Ascending aorta (tissue), 2 donors: ENCODE measurements at regions not wholly inside any gene's neighbourhood (a gene's known extent, or its start where the extent isn't known, plus 50 kb on each side); places are given as distances from the start of the nearest gene placed in this dataset.
"Not testable (repeated sequence)": the region's sequence is repeated elsewhere in the genome, so short reads cannot be mapped to it uniquely, and the experiment has no call there.

Experiments
- DNase-seq, 2 donors: peaks; one replicate each; pipeline ENCODE4 v3.0.0-alpha.2; 2019; ENCODE audit warnings: low spot score in 2 of 2
- H3K27ac ChIP-seq, 2 donors: fragments of 200-600 bp; sonication (generic); one replicate each; pipeline ENCODE4 v1.5.1; 2016 to 2017; ENCODE audit warnings: mild to moderate bottlenecking in 1 of 2
- H3K27me3 ChIP-seq: fragments of 200-600 bp; sonication (generic); one replicate; pipeline ENCODE4 v1.5.1; 2017
- H3K36me3 ChIP-seq, 2 donors: fragments of 200-600 bp; sonication (generic); one replicate each; pipeline ENCODE4 v1.5.1; 2016
- H3K4me1 ChIP-seq, 2 donors: fragments of 200-600 bp; sonication (generic); one replicate each; pipeline ENCODE4 v1.5.1; 2016 to 2017; ENCODE audit warnings: mild to moderate bottlenecking in 1 of 2
- H3K4me3 ChIP-seq, 2 donors: fragments of 200-600 bp; sonication (generic); one replicate each; pipeline ENCODE4 v1.5.1; 2016 to 2017; ENCODE audit warnings: mild to moderate bottlenecking in 1 of 2
- H3K9me3 ChIP-seq, 2 donors: fragments of 200-600 bp; sonication (generic); one replicate each; pipeline ENCODE4 v1.5.1; 2016
- CTCF ChIP-seq, 3 experiments: fragments of 200-600 bp in 2 of 3; fragments of 450-650 bp in 1 of 3; sonication (generic) in 2 of 3; IDR thresholded peaks; one replicate each; pipeline ENCODE4 v1.5.1; 2016 to 2019; ENCODE audit warnings: antibody characterized with exemption in 3 of 3, mild to moderate bottlenecking in 1 of 3, moderate library complexity in 1 of 3
- intact Hi-C: fragments of 100-400 bp; cut with DNase I; formaldehyde crosslinking; loops from one replicate; pipeline ENCODE4 v1.15.1; 2023

GRCh38 chr13:65275838-65276630, 1954.1 kb downstream of the PCDH9 start:
- DNase-seq, result no peak
- TF ChIP-seq CTCF (IDR thresholded peaks at IDR 0.05), result no peak
- Histone ChIP-seq H3K9me3 (peaks cover 0 to 13% of the 10 kb centered on the region in 2 donors), H3K4me1 (no peaks in the 10 kb centered on the region), H3K36me3 (no peaks in the 10 kb centered on the region), H3K27ac (no peak overlapping the region), H3K4me3 (no peak overlapping the region), H3K27me3 (no peaks in the 10 kb centered on the region)
- intact Hi-C loops, result no loop called here

GRCh38 chr13:65275108-65275507, 1955.0 kb downstream of the PCDH9 start:
- Histone ChIP-seq H3K4me1 (no peaks in the 10 kb centered on the region), H3K27me3 (no peaks in the 10 kb centered on the region), H3K4me3 (no peak overlapping the region), H3K9me3 (peaks cover 0 to 13% of the 10 kb centered on the region in 2 donors), H3K36me3 (no peaks in the 10 kb centered on the region), H3K27ac (no peak overlapping the region)
- intact Hi-C loops, result no loop called here
- no peak for TF ChIP-seq CTCF (IDR thresholded peaks at IDR 0.05)
- no peak for DNase-seq

GRCh38 chr13:65273811-65274420, 1956.2 kb downstream of the PCDH9 start:
- intact Hi-C loops, H3K27ac ChIP-seq: not testable (repeated sequence)

GRCh38 chr13:65268009-65268408, 1962.1 kb downstream of the PCDH9 start:
- Histone ChIP-seq H3K27ac (no peak overlapping the region), H3K36me3 (no peaks in the 10 kb centered on the region), H3K27me3 (no peaks in the 10 kb centered on the region), H3K9me3 (no peaks in the 10 kb centered on the region), H3K4me1 (no peaks in the 10 kb centered on the region), H3K4me3 (no peak overlapping the region)
- no peak for TF ChIP-seq CTCF (IDR thresholded peaks at IDR 0.05)
- DNase-seq, result no peak
- intact Hi-C loops, result no loop called here

More at GRCh38 chr13:65273811-65274420, 1956.2 kb downstream of the PCDH9 start:
- H3K9me3 ChIP-seq, result peaks cover 0 to 13% of the 10 kb centered on the region in 2 donors
- not testable (repeated sequence) for H3K4me3 ChIP-seq, H3K36me3 ChIP-seq, H3K4me1 ChIP-seq, DNase-seq, H3K27me3 ChIP-seq

GRCh38 chr13:65265988-65266387, 1964.1 kb downstream of the PCDH9 start:
- no peaks in the 10 kb centered on the region for H3K27me3 ChIP-seq
- no peaks in the 10 kb centered on the region for H3K9me3 ChIP-seq
- no peak overlapping the region for H3K27ac ChIP-seq
- TF ChIP-seq CTCF (IDR thresholded peaks at IDR 0.05), result no peak
- intact Hi-C loops, result no loop called here
- DNase-seq, result no peak
- H3K36me3 ChIP-seq, result no peaks in the 10 kb centered on the region
- no peak overlapping the region for H3K4me3 ChIP-seq
- H3K4me1 ChIP-seq, result no peaks in the 10 kb centered on the region

GRCh38 chr13:65264066-65264465, 1966.1 kb downstream of the PCDH9 start:
- Histone ChIP-seq H3K4me3 (no peak overlapping the region), H3K4me1 (no peaks in the 10 kb centered on the region), H3K27ac (no peak overlapping the region), H3K27me3 (no peaks in the 10 kb centered on the region), H3K9me3 (no peaks in the 10 kb centered on the region), H3K36me3 (no peaks in the 10 kb centered on the region)
- TF ChIP-seq CTCF (IDR thresholded peaks at IDR 0.05), result no peak
- DNase-seq, result no peak
- intact Hi-C loops, result no loop called here
